Fibroblast of upper back skin (primary cell): ENCODE measurements at regions not wholly inside any gene's neighbourhood (a gene's known extent, or its start where the extent isn't known, plus 50 kb on each side); places are given as distances from the start of the nearest gene placed in this dataset.
A peak's percentile ranks its signal among the peaks of the same experiment; 100 is the strongest.

Experiments
- DNase-seq: peaks from one replicate; pipeline ENCODE4 v3.0.0-alpha.2; 2013

DNA sequence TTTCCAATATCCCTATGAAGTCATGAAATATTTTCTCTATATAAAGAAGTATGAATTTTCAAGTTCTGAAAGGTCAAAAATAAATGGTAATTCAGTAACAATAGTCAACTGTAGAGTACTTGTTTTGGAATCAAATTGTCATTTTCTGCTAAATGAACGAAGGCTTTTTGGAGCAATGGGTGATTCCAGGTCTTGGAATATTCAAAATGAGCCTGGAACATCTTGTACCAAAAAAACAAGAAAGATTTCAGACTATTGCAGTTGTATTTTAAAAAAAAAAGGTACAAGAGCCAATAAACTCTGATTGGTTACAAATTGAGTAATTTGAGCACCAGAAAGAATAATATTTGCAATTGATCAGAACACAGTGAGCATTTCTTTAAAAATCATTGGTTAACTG lies 730.1 kb downstream of the DTWD2 start:
- no peak for DNase-seq

DNA sequence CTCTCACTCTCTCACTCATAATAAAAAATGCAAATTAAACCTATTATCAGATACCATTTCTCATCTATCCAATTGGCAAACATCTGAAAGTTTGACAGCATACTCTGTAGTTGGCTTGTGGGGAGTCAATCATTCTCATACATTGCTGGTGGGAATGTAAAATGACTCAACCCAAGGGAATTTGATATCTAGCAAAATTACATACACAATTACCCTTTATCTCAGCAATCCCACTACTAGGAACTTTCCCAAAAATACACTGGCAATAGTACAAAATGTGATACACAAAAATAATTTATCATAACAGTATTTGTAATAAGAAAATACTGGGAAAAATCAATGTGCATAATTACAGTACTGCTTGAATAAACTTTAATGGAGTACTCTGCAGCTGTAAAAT lies 731.3 kb downstream of the DTWD2 start:
- peak; percentile 36 for DNase-seq

DNA sequence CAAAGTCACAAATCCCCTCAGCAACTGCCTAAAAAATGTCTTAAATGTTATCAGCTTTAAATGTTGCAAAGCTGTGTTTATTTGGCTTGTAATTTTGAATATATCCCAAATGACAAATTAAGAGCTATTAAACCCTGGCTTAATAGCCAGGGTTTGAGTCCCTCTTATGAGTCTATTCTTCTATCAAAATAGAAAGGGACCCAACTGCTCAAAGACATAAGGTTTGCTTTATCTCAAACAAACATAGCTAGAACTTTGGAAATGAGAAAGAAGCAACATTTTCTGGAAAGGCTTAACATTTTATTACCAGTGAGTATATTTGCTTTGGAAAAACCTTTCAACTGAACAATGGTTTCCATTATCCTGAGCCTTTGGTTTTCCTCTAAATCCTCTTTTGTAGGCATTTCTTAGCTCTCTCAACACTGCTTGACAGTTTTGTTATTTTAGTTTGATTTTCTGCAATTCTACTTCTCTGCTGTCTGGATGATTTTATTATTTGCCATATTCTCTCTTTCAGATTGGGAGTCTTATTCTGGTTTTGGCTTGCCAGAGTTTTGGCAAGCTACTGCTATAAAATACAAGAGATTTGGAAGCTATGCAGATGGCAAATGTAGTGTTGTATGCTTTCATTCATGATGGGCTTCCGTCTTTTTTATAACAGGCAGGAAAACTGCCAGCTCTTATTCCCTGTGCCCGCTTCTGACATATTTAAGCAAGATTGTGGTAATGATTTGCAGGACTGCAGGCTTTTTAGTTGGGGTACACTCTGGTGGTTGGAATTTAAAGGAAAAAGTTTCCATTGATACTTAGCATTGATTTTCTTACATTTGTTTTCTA lies 734.9 kb downstream of the DTWD2 start:
- no peak for DNase-seq

DNA sequence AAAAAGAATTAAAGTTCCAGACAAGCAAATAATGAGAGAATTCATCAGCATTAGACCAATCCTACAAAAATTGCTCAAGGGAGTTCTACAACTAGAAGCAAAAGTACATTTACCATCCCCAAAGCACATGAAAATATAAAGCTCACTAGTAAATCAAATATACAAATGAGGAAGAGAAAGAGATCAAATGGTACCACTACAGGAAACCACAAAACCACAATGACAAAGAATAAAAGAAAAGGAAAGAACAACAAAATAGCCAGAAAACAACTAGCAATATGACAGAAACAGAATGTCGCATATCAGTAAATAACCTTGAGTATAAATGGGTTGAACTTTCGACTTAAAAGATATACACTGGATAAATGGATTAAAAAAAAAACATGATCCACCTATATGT lies 739.0 kb downstream of the DTWD2 start:
- DNase-seq, result no peak

DNA sequence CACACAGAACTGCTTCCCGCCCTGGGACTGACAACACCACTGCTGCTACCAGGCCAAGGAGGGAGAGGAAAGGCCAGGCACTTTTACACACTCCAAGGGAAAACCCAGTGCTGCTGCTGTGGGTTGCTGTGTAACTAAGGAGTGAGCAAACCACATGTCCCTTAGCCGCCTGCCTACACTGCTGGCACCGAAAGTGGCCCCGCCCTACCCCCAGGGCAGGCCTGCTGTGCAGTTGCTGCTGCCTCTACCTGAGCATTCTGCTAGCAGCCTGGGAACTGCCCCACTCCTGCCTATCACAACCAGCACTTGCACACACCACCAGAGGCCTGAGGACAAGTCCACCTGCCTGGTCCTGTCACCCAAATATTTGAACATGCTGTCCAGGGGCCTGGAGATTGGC lies 740.9 kb downstream of the DTWD2 start:
- no peak for DNase-seq

DNA sequence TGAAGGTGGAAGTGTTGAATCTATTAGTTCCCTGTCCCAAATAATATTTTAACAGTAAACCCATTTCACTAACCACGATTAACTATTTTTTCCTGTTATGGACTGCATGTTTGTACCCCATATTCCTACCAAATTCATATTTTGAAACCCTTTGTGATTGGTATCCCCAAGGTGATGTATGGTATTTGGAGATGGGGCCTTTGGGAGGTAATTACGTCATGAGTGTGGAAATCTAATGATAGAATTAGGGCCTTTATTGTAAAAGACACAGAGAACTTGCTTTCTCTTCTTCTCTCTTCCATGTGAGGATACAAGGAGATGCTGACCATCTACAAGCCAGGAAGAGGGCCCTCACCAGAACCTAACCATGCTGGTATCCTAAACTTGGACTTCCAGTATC lies 744.7 kb downstream of the DTWD2 start:
- DNase-seq, result no peak

DNA sequence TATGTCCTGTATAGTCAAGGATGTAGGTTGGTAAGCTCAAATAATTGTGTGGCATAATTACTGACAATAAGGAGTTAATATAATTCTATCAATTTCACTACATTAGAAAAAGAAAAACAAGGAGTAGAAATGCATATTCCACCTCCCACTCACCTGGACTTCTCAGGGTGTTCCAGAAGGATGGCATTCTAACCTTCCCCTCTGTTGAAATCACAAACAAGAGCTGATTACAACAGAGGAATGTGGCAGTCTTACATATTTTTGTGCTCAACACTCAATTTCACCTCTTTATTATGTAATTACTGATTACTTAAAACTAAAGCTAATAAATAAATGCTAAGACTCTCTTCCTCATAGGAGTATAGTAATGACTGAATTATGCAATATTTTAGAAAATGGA lies 745.3 kb downstream of the DTWD2 start:
- no peak for DNase-seq

DNA sequence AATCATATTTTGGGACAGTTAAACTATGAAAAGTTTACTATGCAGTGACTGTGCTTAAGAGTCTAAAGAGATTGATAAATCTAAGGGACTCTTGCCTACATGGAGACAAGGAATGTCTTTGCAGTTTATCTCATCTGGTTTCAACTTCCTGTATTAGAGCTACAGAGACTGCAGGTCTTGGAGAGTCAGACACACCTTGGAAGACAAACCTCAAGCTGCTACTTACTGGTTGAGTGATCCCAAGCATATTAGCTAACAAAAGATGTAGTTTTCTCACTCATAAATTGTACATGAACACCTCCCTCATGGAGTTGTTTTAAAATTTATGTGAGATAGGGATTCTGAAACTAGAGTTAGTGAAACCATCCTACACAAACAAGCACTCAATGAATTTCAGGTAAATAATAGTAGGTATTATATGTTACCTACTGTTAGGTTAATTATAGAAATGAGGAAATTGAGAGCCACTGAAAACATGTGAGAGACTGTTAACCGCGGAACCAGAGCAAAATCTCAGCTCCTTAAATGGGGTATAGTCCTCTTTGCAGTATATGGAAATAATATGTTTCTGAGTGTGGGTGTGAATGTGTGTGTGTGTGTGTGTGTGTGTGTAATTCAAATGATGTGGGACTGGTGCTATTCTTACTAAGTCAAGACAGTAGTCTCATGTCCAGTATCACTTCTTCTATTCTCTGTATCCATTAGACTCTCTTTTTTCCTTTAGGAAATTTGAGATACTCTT lies 752.1 kb downstream of the DTWD2 start:
- DNase-seq, result no peak

DNA sequence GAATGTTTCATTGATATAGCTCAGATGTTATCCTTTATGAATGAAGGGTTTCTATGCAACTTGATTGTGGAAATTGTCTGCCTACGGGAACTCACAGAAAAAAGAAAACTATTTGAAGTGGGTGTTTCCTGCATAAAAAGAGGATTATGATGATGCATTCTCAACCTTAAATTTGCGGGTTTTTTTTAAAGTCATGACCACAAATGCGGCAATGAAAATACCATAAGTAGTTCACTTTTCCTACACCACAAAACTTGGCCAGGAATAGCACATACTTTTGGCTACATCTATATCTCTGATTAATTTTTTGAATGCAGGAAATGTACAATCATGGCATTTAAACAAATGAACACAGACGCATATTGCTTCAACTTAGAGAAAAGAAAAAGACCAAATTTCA lies 754.7 kb downstream of the DTWD2 start:
- DNase-seq, result peak; percentile 89

DNA sequence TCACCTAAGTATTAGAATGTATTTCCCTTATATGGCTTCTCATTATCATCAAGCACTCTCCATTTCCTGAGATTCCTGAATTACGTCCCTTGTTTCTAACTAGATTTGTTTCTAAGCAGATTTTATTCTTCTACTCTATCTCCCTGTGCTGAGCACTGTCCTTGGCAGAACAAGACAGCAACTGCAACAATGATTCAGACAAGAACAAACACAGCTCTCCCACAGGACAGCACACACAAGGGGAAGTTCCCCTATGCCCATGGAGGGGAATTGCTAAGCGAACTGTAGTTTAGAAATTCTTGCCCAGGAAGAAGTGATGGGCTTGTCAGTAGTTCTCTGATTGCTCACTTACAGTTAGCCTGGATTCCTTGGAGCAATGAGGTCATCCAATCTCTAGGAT lies 759.9 kb downstream of the DTWD2 start:
- peak; percentile 3 for DNase-seq

DNA sequence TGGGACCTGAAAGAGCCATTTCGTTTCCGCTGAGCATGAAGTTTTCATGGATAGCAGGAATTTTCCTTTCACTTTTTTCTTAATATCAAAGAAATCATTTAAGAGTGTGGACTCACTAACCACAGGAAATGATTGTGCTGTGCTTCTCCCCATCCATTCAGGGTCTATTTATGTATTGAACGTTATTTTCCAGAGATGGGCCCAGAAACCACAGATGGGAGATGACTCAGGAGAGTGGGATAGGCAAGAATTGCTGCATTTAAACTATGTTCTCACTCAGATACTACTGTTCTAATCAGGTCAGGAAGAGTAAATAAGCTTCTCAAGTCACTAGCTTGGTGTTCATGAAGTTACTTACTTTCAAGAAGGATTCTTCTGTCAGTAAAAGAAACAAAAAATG lies 763.8 kb downstream of the DTWD2 start:
- DNase-seq, result peak; percentile 90

DNA sequence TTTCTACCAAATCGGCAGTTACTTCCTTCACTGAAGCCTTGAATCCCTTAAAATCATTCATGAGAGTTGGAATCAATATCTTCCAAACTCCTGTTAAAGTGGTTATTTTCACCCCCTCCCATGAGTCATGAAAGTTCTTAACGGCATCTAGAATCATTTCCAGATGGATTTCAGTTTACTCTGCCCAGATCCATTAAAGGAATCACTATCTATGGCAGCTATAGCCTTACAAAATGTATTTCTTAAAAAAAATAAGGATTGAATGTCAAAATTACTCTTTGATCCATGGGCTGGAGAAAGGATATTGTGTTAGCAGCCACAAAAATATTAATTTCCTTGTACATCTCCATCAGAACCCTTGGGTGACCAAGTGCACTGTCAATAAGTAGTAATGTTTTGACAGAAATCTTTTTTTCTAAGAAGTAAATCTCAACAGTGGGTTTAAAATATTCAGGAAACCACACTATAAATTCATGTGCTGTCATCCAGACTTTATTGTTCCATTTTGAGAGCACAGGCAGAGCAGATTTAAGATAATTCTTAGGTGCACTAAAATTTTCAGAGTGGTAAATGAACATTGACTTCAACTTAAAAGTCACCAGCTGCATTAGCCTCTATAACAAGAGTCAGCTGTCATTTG lies 767.7 kb downstream of the DTWD2 start:
- DNase-seq, result peak; percentile 89

DNA sequence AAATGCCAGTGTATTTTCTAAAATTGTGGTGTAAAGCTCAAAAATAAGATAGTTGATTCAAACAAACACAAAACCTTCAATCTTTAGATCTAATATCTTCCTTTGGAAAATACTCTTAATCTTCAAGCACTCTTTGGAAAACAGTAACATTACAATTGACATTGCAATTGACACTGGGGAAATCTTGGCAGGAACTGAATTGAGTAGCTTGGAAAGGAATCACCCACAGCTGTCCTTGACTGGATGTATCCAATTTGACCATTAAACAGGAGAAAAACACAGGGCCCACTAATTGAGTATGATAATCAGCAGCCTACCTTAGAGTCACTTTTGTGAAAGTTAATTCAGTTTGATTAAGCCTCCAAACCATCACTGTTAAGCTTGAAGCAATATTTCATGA lies 776.7 kb downstream of the DTWD2 start:
- DNase-seq, result no peak

DNA sequence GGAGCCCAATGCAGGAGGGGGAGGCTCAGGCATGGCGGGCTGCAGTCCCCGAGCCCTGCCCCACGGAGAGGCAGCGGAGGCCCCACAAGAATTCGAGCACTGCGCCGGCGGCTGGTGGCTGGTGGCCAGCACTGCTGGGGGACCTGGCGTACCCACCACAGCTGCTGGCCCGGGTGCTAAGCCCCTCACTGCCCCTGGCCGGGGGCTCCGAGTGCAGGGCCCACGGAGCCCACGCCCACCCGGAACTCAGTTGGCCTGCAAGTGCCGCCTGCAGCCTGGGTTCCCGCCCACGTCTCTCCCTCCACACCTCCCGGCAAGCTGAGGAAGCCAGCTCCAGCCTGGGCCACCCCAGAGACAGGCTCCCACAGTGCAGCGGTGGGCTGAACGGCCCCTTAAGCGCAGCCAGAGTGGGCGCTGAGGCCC lies 780.3 kb downstream of the DTWD2 start:
- no peak for DNase-seq

DNA sequence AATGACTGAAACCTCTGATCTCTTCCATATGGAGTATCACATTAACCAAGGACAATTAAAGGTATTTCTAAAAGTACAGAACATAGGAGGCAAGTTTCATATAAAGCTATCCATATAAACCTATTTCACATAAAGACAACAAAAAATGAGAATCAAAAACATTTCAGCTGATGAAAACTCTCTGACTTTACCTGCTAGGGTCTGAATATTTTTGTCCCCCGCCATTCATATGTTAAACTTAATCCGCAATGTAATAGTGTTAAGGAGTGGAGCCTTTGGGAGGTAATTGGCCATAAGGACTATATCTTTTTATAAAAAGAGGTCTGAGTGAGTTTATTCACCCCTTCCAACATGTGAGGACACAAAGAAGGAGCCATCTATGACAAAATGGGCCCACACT lies 788.5 kb downstream of the DTWD2 start:
- no peak for DNase-seq

DNA sequence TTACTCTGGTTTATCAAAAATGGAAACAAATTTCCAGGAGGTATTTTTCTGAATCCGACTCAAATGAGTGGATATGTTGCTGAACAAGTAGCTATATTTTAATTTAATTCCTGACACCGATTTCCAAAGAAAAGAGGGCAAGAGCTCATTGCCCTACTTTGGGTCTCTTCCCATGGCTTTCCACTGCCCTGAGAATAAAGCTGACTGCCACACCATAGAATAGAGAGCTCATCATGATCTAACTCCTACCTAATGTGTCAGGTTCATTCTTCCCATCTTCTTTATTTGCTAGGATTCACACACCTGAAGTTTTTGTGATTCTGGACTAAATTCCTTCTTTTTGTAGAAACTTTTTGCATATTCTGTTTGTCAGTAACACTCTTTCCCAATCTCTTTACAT lies 792.1 kb downstream of the DTWD2 start:
- DNase-seq, result no peak

DNA sequence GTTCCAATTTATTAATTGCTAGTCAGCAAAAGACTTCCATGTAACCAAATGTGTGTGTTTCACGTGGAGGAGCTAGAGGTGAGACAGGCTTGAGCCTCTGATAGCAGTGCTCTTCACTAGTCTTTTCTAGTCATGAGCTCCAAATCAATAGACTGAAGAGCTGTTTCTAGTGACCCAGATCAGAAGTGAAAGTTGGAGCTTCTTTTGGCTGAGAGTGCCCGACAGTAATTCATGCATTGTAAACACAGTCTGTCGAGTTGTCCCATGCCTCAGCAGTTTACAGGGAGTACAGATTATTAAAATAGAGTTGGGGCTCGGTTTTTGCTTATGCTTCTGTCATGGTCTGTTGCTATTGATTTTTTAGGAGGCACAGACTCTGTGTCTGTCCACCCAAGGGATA lies 793.1 kb downstream of the DTWD2 start:
- no peak for DNase-seq

DNA sequence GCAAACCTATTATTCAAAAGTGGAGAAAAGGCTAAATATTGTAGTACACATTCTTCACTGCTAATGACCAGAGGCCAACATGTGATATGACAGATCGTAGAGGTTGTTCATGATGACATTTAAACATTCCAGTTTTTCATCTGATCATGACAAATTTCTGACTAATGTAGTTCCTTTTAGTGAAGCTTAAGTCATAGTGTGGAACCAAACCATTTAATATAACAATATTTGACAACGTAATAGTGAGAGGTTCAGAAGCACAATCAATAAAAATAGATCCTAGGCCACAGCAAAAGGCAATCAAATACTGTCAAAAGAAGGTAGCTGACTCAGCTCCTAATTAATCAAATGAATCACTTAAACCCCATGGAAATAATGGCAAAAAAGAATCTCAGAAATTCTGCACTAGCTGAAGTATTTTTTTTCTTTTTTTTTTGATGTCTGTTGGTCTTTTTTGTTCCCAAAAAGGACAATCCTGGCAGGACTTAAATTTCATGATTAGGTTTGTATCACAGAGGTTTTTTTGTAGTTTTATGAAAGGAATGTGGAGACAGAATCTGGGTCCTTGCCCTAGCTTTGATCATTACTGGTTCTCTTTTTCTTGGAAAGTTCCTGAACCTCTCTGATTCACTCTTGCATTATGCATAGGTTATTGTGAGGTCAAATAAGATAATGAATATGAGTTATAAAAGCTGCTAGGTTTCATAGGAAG lies 795.0 kb downstream of the DTWD2 start:
- peak; percentile 63 for DNase-seq

DNA sequence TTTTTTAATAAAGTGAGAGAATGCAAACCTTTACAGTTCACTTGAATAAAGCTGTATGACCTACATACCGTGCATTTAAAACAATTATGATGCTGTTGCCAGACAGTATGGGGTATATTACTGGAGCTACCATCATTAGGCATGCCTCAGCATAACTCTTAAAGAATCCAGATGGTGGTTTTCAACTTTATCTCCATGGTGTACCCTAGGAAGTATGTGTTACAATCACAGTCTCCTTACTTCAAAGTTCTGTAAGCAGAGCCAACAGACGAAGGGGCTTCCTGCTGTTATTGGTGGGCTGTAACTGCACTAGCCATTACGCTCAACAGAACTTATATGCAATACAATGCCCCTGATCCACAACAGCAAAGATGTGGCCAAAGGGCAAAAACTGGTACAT lies 803.3 kb downstream of the DTWD2 start:
- peak; percentile 12 for DNase-seq

DNA sequence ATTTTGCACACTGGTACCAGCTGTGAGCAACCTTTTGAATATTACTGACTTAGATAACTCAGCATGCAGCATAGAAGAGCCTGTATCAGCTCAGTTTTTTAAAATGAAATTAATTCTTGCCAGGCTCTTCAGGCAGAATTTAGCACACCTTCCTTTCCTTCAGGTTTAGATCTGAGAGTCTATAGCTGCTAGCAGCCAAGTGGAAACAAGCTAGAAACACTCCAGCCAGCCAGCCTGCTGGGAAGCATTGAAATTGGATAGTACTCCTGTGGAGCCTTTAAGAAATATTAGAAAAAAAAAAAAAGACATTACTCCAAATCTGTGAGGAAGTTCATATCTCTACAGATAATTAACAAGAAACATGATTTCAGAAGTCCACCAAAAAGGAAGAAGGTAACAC lies 812.2 kb downstream of the DTWD2 start:
- DNase-seq, result no peak

DNA sequence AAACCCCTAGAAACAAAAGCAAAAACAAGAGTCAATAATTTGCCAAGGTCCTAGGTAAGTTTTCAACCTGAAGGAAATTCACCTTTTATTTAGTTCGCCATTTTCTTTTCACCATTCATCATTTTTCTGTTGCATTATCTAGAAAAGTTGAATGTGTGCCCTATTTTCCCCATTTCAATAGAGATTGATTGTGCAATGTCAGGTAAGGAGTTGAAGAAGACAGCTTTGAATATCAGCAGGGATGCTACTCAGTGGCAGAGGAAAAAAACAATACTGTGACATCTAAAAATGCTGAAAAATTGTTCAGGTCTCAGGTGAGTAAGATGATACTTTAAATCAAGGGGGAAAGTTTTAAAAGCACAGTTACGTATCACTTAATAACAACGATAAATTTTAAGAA lies 813.7 kb downstream of the DTWD2 start:
- no peak for DNase-seq

DNA sequence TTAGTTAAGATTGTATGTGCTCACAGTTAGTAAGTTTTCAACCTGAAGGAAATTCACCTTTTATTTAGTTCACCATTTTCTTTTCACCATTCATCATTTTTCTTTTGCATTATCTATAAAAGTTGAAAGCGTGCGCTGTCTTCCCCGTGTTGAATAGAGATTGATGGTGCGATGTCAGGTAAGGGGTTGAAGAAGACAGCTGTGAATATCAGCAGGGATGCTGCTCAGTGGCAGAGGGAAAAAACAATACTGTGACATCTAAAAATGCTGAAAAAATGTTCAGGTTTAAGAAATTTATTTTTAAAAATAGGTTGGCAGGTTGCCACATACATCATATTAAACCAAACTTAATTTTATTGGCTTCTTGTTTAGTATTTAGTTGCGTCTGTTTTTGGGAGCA lies 815.0 kb downstream of the DTWD2 start:
- DNase-seq, result no peak

DNA sequence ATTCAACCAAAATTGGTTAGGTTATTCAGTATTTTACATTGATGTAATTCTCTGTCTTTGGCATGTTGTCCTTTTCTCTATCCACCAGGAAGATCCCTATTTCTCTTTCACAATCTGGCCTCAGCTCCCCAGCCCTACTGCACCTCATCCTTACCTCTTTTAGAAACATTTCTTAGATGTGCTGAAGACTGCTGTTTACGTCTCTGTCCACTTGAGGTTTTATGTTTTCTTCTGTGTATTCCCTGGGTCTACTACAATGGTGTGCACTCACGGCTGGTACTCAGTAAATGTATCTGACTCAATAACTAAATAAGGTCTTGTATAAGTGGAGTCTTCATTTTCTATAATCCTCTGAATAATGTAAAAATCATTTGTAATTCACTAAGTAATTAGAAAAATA lies 822.7 kb downstream of the DTWD2 start:
- DNase-seq, result no peak
